Stimulated activated CD8-positive, alpha-beta memory T cell treated with anti-CD3 and anti-CD28 coated beads, Interleukin-15, amount 100 ng/mL, for 48 hours (primary cell): ENCODE measurements at regions not wholly inside any gene's neighbourhood (a gene's known extent, or its start where the extent isn't known, plus 50 kb on each side); places are given as distances from the start of the nearest gene placed in this dataset.

Experiments used
- DNase-seq, 2 donors: peaks; one replicate each; pipeline ENCODE4 v3.0.0-alpha.2; 2020; ENCODE audit warnings: low read depth in 2 of 2

GRCh38 chr2:16319551-16320121, 346.0 kb downstream of the CYRIA start:
- no peak for DNase-seq

- DNase-seq: no peak
These were observed 347.0 kb downstream of the CYRIA start for GRCh38 chr2:16318474-16319195.

GRCh38 chr2:16318051-16318450, 347.6 kb downstream of the CYRIA start:
- DNase-seq: no peak

- no peak for DNase-seq
These were observed 348.3 kb downstream of the CYRIA start for GRCh38 chr2:16317211-16317830.

GRCh38 chr2:16316456-16317210, 349.0 kb downstream of the CYRIA start:
- no peak for DNase-seq

- no peak for DNase-seq
These were observed 349.7 kb downstream of the CYRIA start for GRCh38 chr2:16315908-16316307.

GRCh38 chr2:16315458-16315835, 350.2 kb downstream of the CYRIA start:
- DNase-seq: no peak

- no peak for DNase-seq
These were observed 350.8 kb downstream of the CYRIA start for GRCh38 chr2:16314691-16315457.

- no peak for DNase-seq
These were observed 351.6 kb downstream of the CYRIA start for GRCh38 chr2:16314001-16314400.

- DNase-seq: no peak
These were observed 352.2 kb downstream of the CYRIA start for GRCh38 chr2:16313235-16313975.

- no peak for DNase-seq
These were observed 352.9 kb downstream of the CYRIA start for GRCh38 chr2:16312771-16313170.

GRCh38 chr2:16311521-16312440, 353.9 kb downstream of the CYRIA start:
- no peak for DNase-seq

- DNase-seq: no peak
These were observed 356.8 kb downstream of the CYRIA start for GRCh38 chr2:16308816-16309215.

- no peak for DNase-seq
These were observed 360.6 kb downstream of the CYRIA start for GRCh38 chr2:16304876-16305590.

- DNase-seq: no peak
These were observed 361.9 kb downstream of the CYRIA start for GRCh38 chr2:16303761-16304160.

GRCh38 chr2:16303273-16303577, 362.4 kb downstream of the CYRIA start:
- no peak for DNase-seq

- no peak for DNase-seq
These were observed 362.3 kb downstream of the MYCN start for GRCh38 chr2:16302431-16303272.

- DNase-seq: no peak
These were observed 361.6 kb downstream of the MYCN start for GRCh38 chr2:16301961-16302360.

GRCh38 chr2:16298866-16299265, 358.5 kb downstream of the MYCN start:
- no peak for DNase-seq
